SK-N-SH (cell line): ENCODE measurements at regions not wholly inside any gene's neighbourhood (a gene's known extent, or its start where the extent isn't known, plus 50 kb on each side); places are given as distances from the start of the nearest gene placed in this dataset.

Experiments used
- CTCF ChIA-PET: fragments of 300-600, 350-600 bp; formaldehyde crosslinking; extraction: SDS; loops from one replicate; lab custom pipeline; 2021; lab: Yijun Ruan, JAX
- POLR2A ChIA-PET: fragments of 350-600 bp; sonication (Branson Sonifier 250); formaldehyde crosslinking; extraction: SDS; loops from one replicate; lab custom pipeline; 2020; ENCODE audit warnings: antibody characterized with exemption, inconsistent platforms; lab: Yijun Ruan, JAX
- DNase-seq: peaks from one replicate; pipeline ENCODE4 v3.0.0; 2012
- H2AFZ ChIP-seq: fragments of 200-600 bp; sonication (generic); 2 replicates; pipeline ENCODE4 v1.8.1; 2016; ENCODE audit warnings: antibody characterized with exemption, mild to moderate bottlenecking, low read depth
- H3F3A ChIP-seq: fragments of 200-600 bp; sonication (generic); replicated peaks from 2 replicates; pipeline ENCODE3; 2016; ENCODE audit warnings: antibody characterized with exemption, mild to moderate bottlenecking; ENCODE audit not compliant: insufficient read depth
- H3K27ac ChIP-seq, 2 experiments: fragments of 200-500 bp in 1 of 2; fragments of 200-600 bp in 1 of 2; sonication (Bioruptor generic) in 1 of 2; sonication (generic), shearing (Covaris generic) in 1 of 2; 2 replicates each; pipeline versions ENCODE4 v1.5.1 to v1.6.1; 2014 to 2016; ENCODE audit warnings: low read depth in 2 of 2, inconsistent platforms in 1 of 2, low read length in 1 of 2, mild to moderate bottlenecking in 1 of 2, mixed read lengths in 1 of 2
- H3K27me3 ChIP-seq: fragments of 200-600 bp; sonication (generic), shearing (Covaris generic); 2 replicates; pipeline ENCODE4 v1.6.1; 2016; ENCODE audit warnings: mixed run types; ENCODE audit not compliant: insufficient read depth
- H3K36me3 ChIP-seq, 2 experiments: fragments of 200-500 bp in 1 of 2; fragments of 200-600 bp in 1 of 2; sonication (Bioruptor generic) in 1 of 2; sonication (generic) in 1 of 2; replicated peaks in 1 of 2; 2 replicates each; pipeline versions ENCODE3 to v1.5.1; 2014 to 2016; ENCODE audit warnings: low read length in 1 of 2, mild to moderate bottlenecking in 1 of 2; ENCODE audit not compliant: insufficient read depth in 2 of 2, control insufficient read depth in 1 of 2
- H3K4me1 ChIP-seq, 2 experiments: fragments of 200-500 bp in 1 of 2; fragments of 200-600 bp in 1 of 2; sonication (Bioruptor generic) in 1 of 2; sonication (generic), shearing (Covaris generic) in 1 of 2; 2 replicates each; pipeline versions ENCODE4 v1.5.1 to v1.6.1; 2014 to 2016; ENCODE audit warnings: low read depth in 1 of 2, low read length in 1 of 2, mixed run types in 1 of 2; ENCODE audit not compliant: insufficient read depth in 2 of 2, control insufficient read depth in 1 of 2
- H3K4me2 ChIP-seq: fragments of 200-600 bp; sonication (generic), shearing (Covaris generic); 2 replicates; pipeline ENCODE4 v1.6.1; 2017; ENCODE audit warnings: mixed run types
- H3K4me3 ChIP-seq, 2 experiments: fragments of 200-500 bp in 1 of 2; fragments of 200-600 bp in 1 of 2; sonication (Bioruptor generic) in 1 of 2; sonication (generic), shearing (Covaris generic) in 1 of 2; 2 replicates each; pipeline versions ENCODE4 v1.5.1 to v1.8.1; 2014 to 2016; ENCODE audit warnings: low read depth in 2 of 2, inconsistent platforms in 1 of 2, low read length in 1 of 2, mild to moderate bottlenecking in 1 of 2, mixed read lengths in 1 of 2, moderate library complexity in 1 of 2
- H3K79me2 ChIP-seq: fragments of 200-600 bp; sonication (generic); 2 replicates; pipeline ENCODE4 v1.8.1; 2017; ENCODE audit warnings: mild to moderate bottlenecking; ENCODE audit not compliant: insufficient read depth
- H3K9ac ChIP-seq: fragments of 200-600 bp; sonication (generic); 2 replicates; pipeline ENCODE4 v1.6.1; 2017; ENCODE audit warnings: mixed run types
- H3K9me2 ChIP-seq: fragments of 200-600 bp; sonication (generic); 2 replicates; pipeline ENCODE4 v1.6.1; 2017; ENCODE audit warnings: mixed run types
- H3K9me3 ChIP-seq: fragments of 200-600 bp; sonication (generic); 2 replicates; pipeline ENCODE4 v1.6.1; 2017; ENCODE audit warnings: mixed run types, mild to moderate bottlenecking, moderate library complexity
- H4K20me1 ChIP-seq: fragments of 200-600 bp; sonication (generic); 2 replicates; pipeline ENCODE4 v1.6.1; 2017; ENCODE audit warnings: mild to moderate bottlenecking, mixed run types; ENCODE audit not compliant: insufficient read depth
- EP300 ChIP-seq, 2 experiments: IDR thresholded peaks; 2 replicates each; pipeline versions ENCODE4 v1.4.0 to v1.6.1; 2012; ENCODE audit warnings: borderline replicate concordance in 1 of 2, low read depth in 1 of 2, low read length in 1 of 2
- FOXM1 ChIP-seq: IDR thresholded peaks from 2 replicates; pipeline ENCODE4 v1.4.0; 2012; ENCODE audit warnings: low read depth, mild to moderate bottlenecking
- GABPA ChIP-seq: IDR thresholded peaks from 2 replicates; pipeline ENCODE4 v1.4.0; 2012; ENCODE audit warnings: low read depth, mild to moderate bottlenecking
- MXI1 ChIP-seq: IDR thresholded peaks from 2 replicates; pipeline ENCODE4 v1.6.1; 2012; ENCODE audit warnings: mild to moderate bottlenecking, low read depth, low read length, improper control_type of control experiment
- NFIC ChIP-seq: IDR thresholded peaks from 2 replicates; pipeline ENCODE4 v1.4.0; 2012; ENCODE audit warnings: borderline replicate concordance
- POLR2AphosphoS5 ChIP-seq: IDR thresholded peaks from 2 replicates; pipeline ENCODE4 v1.6.1; 2012; ENCODE audit warnings: low read depth, low read length
- RAD21 ChIP-seq: IDR thresholded peaks from 2 replicates; pipeline ENCODE4 v1.6.1; 2012; ENCODE audit warnings: mild to moderate bottlenecking, low read length
- RFX5 ChIP-seq: IDR thresholded peaks from 2 replicates; pipeline ENCODE4 v1.6.1; 2012; ENCODE audit warnings: mild to moderate bottlenecking, improper control_type of control experiment, low read length
- SIN3A ChIP-seq: IDR thresholded peaks from 2 replicates; pipeline ENCODE4 v1.6.1; 2012; ENCODE audit warnings: low read depth, mild to moderate bottlenecking, low read length, moderate library complexity, borderline replicate concordance
- WGBS: methylation state at CpG from one replicate; pipeline ENCODE4 v1.1.6; 2017; ENCODE audit warnings: low lambda C conversion rate; 5-methylcytosine and 5-hydroxymethylcytosine counted together
- TF ChIP-seq, protein P1 (sequence below): fragments of 200-600 bp; sonication (generic); IDR thresholded peaks from 2 replicates; pipeline ENCODE4 v1.6.1; 2017; ENCODE audit warnings: antibody characterized with exemption, mild to moderate bottlenecking, moderate library complexity
- TF ChIP-seq, protein P2 (sequence below): IDR thresholded peaks from 2 replicates; pipeline ENCODE4; 2012
- TF ChIP-seq, protein P3 (sequence below): IDR thresholded peaks from 2 replicates; pipeline ENCODE4 v1.6.1; 2012; ENCODE audit warnings: mild to moderate bottlenecking, low read depth, low read length, moderate library complexity
- TF ChIP-seq, protein P4 (sequence below): fragments of 150-350 bp; IDR thresholded peaks from 2 replicates; pipeline ENCODE4 v1.6.1; 2017; ENCODE audit warnings: antibody characterized with exemption, low read length, low read depth, borderline replicate concordance
- TF ChIP-seq, protein P5 (sequence below): IDR thresholded peaks from 2 replicates; pipeline ENCODE4 v1.4.0; 2012; ENCODE audit warnings: low read depth

DNA sequence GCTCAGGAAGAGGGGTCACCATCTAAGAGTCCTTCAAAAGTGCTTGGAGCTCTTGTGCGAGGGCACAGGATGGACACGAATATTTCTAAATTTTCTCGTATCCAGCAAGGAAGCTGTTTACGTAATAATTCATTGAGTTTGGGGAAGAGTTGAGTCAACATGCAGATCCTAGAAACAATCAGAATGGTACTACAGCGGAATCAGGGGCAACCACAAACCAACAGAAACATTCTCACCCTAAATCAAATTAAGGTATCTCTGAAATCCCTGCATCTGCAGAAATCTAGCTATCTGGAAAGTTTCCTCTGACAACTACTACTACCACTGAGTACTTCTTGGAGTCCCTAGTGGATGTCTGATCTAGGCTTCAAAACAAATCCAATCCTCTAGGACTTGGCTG lies 352.4 kb downstream of the LTN1 start:
- Histone ChIP-seq H3K36me3 (no peaks in the 10 kb centered on the region), H3K4me3 (no peak overlapping the region), H3K9me2 (no peaks in the 10 kb centered on the region), H3K4me2 (no peak overlapping the region), H2AFZ (no peak overlapping the region), H4K20me1 (no peaks in the 10 kb centered on the region), H3F3A (peaks cover 23% of the 10 kb centered on the region), H3K4me1 (peaks cover 0 to 9% of the 10 kb centered on the region in 2 experiments; a peak in 3 of 4 replicates), H3K27ac (no peak overlapping the region), H3K27me3 (no peaks in the 10 kb centered on the region), H3K79me2 (no peaks in the 10 kb centered on the region), H3K9ac (no peak overlapping the region), H3K9me3 (no peaks in the 10 kb centered on the region)
- ChIA-PET CTCF (interaction anchor here (1.2 kb wide), 1 partner anchor 9 kb away, joined by 3 read pairs; no protein-coding TSS in a partner anchor), POLR2A (no interaction called here)
- DNase-seq, result no peak
- TF ChIP-seq MXI1 (no peak), POLR2AphosphoS5 (no peak), FOXM1 (no peak), RFX5 (no peak), RAD21 (no peak), EP300 (IDR thresholded peaks at IDR 0.05; ENCODE audit: borderline replicate concordance in 1 of 2, low read depth in 1 of 2, low read length in 1 of 2) (no peak)
- TF ChIP-seq, protein P1, sequence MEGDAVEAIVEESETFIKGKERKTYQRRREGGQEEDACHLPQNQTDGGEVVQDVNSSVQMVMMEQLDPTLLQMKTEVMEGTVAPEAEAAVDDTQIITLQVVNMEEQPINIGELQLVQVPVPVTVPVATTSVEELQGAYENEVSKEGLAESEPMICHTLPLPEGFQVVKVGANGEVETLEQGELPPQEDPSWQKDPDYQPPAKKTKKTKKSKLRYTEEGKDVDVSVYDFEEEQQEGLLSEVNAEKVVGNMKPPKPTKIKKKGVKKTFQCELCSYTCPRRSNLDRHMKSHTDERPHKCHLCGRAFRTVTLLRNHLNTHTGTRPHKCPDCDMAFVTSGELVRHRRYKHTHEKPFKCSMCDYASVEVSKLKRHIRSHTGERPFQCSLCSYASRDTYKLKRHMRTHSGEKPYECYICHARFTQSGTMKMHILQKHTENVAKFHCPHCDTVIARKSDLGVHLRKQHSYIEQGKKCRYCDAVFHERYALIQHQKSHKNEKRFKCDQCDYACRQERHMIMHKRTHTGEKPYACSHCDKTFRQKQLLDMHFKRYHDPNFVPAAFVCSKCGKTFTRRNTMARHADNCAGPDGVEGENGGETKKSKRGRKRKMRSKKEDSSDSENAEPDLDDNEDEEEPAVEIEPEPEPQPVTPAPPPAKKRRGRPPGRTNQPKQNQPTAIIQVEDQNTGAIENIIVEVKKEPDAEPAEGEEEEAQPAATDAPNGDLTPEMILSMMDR, result no peak
- TF ChIP-seq, protein P2, sequence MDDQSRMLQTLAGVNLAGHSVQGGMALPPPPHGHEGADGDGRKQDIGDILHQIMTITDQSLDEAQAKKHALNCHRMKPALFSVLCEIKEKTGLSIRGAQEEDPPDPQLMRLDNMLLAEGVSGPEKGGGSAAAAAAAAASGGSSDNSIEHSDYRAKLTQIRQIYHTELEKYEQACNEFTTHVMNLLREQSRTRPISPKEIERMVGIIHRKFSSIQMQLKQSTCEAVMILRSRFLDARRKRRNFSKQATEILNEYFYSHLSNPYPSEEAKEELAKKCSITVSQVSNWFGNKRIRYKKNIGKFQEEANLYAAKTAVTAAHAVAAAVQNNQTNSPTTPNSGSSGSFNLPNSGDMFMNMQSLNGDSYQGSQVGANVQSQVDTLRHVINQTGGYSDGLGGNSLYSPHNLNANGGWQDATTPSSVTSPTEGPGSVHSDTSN, result no peak
- TF ChIP-seq, protein P3, sequence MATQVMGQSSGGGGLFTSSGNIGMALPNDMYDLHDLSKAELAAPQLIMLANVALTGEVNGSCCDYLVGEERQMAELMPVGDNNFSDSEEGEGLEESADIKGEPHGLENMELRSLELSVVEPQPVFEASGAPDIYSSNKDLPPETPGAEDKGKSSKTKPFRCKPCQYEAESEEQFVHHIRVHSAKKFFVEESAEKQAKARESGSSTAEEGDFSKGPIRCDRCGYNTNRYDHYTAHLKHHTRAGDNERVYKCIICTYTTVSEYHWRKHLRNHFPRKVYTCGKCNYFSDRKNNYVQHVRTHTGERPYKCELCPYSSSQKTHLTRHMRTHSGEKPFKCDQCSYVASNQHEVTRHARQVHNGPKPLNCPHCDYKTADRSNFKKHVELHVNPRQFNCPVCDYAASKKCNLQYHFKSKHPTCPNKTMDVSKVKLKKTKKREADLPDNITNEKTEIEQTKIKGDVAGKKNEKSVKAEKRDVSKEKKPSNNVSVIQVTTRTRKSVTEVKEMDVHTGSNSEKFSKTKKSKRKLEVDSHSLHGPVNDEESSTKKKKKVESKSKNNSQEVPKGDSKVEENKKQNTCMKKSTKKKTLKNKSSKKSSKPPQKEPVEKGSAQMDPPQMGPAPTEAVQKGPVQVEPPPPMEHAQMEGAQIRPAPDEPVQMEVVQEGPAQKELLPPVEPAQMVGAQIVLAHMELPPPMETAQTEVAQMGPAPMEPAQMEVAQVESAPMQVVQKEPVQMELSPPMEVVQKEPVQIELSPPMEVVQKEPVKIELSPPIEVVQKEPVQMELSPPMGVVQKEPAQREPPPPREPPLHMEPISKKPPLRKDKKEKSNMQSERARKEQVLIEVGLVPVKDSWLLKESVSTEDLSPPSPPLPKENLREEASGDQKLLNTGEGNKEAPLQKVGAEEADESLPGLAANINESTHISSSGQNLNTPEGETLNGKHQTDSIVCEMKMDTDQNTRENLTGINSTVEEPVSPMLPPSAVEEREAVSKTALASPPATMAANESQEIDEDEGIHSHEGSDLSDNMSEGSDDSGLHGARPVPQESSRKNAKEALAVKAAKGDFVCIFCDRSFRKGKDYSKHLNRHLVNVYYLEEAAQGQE, result no peak
- 80% methylated on average over 5 of the region's 5 CpGs for whole genome bisulfite sequencing

DNA sequence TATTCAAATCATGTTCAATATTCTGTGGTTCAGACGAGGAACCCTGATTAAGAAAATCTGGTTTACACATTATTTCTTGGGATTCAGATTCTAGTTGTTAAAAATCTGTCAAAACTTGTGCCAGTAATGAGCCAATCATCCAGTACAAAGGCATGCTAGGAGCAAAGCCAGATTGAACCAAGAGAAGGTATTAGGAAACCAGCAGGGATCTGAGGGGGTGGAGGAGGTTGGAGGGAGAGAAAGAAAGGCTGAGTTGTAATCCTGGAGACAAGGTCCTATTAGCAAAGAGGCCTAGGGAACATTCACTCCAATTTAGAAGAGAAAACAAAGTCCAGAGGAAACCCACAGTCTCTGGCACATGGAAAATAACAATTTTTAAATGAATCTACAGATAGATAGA lies 352.9 kb downstream of the LTN1 start:
- WGBS, result 90% methylated on average over 1 of the region's 1 CpG
- TF ChIP-seq GABPA (no peak), NFIC (no peak), RFX5 (no peak), POLR2AphosphoS5 (no peak), SIN3A (no peak)
- TF ChIP-seq, protein P4, sequence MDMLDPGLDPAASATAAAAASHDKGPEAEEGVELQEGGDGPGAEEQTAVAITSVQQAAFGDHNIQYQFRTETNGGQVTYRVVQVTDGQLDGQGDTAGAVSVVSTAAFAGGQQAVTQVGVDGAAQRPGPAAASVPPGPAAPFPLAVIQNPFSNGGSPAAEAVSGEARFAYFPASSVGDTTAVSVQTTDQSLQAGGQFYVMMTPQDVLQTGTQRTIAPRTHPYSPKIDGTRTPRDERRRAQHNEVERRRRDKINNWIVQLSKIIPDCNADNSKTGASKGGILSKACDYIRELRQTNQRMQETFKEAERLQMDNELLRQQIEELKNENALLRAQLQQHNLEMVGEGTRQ, result no peak
- TF ChIP-seq, protein P5, sequence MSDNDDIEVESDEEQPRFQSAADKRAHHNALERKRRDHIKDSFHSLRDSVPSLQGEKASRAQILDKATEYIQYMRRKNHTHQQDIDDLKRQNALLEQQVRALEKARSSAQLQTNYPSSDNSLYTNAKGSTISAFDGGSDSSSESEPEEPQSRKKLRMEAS, result no peak
- Histone ChIP-seq H3K79me2 (no peaks in the 10 kb centered on the region), H3K9me3 (no peaks in the 10 kb centered on the region), H2AFZ (no peak overlapping the region), H3K9me2 (no peaks in the 10 kb centered on the region), H3K4me1 (peaks cover 0 to 10% of the 10 kb centered on the region in 2 experiments; a peak in 3 of 4 replicates), H3K4me2 (no peak overlapping the region), H4K20me1 (no peaks in the 10 kb centered on the region), H3K27me3 (no peaks in the 10 kb centered on the region), H3K27ac (no peak overlapping the region), H3K9ac (no peak overlapping the region), H3K36me3 (no peaks in the 10 kb centered on the region), H3K4me3 (no peak overlapping the region), H3F3A (peaks cover 25% of the 10 kb centered on the region)
- POLR2A ChIA-PET, result no interaction called here
- CTCF ChIA-PET, result interaction anchor here (1.2 kb wide), 1 partner anchor 9 kb away, joined by 3 read pairs; no protein-coding TSS in a partner anchor
- no peak for DNase-seq
